Astrocyte of the cerebellum (primary cell): ENCODE measurements at regions not wholly inside any gene's neighbourhood (a gene's known extent, or its start where the extent isn't known, plus 50 kb on each side); places are given as distances from the start of the nearest gene placed in this dataset.

Experiments
- DNase-seq: peaks from one replicate; pipeline ENCODE4 v3.0.0-alpha.2; 2011; ENCODE audit warnings: low read depth
- H3K4me3 ChIP-seq: 2 replicates; pipeline ENCODE4 v1.5.1; 2011; ENCODE audit warnings: mild to moderate bottlenecking, low read depth, low read length, moderate library complexity
- CTCF ChIP-seq: IDR thresholded peaks from 2 replicates; pipeline ENCODE4 v1.5.1; 2012; ENCODE audit warnings: low read length, low read depth, moderate library complexity, mild to moderate bottlenecking; ENCODE audit errors: missing control alignments
- in situ Hi-C: cut with HindIII; loops from 2 replicates; pipeline ENCODE4 v1.10.0; 2017; ENCODE audit warnings: low sequenced_read_pairs

DNA sequence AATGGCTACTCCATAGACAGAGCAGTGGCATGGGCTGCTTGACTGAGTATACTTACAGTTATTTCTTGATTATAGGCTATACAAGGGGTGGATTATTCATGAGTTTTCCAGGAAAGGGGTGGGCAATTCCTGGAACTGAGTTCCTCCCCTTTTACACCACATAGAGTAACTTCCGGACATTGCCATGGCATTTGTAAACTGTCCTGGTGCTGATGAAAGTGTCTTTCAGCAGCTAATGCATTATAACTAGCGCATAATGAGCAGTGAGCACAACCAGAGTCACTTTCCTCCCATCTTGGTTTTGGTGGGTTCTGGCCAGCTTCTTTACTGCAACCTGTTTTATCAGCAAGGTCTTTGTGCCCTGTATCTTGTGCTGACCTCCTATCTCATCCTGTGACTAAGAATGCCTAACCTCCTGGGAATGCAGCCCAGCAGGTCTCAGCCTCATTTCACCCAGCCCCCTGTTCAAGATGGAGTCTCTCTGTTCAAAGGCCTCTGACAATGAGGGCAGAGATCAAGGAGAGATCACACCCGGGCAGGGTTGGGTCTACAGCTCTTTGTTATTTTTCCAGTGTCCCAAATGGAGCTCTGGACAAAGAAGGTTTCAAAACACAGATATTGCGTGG, 468.4 kb upstream of the PRKX start:
- in situ Hi-C loops, result no loop called here
- no peak overlapping the region for H3K4me3 ChIP-seq
- DNase-seq, result no peak
- no peak for TF ChIP-seq CTCF

- DNase-seq, result no peak
- in situ Hi-C loops, result no loop called here
- no peak overlapping the region for H3K4me3 ChIP-seq
- no peak for TF ChIP-seq CTCF
Observed at GRCh38 chrX:4179031-4179430, 465.6 kb upstream of the PRKX start.

GRCh38 chrX:4175221-4175620, 461.8 kb upstream of the PRKX start:
- in situ Hi-C loops, result no loop called here
- no peak overlapping the region for H3K4me3 ChIP-seq
- TF ChIP-seq CTCF, result no peak
- DNase-seq, result no peak

DNA sequence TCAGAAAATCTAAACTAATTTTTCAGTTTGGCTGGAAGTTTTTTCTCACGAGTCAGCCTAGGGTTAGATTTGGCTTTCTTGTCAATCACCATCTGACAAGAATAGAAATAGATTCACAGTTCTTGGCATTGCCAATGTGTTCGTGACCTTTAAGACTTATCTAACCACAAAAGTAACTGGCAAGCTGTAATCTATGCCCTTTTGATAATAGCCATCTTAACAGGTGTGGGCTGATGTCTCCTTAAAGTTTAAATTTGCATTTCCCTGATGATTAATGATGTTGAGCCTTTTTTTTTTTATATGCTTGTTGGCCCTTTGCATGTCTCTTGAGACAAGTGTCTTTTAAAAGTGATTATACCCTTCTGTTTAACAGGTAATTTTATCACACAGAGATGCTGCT, 460.3 kb upstream of the PRKX start:
- no peak for TF ChIP-seq CTCF
- no peak for DNase-seq
- in situ Hi-C loops, result no loop called here
- H3K4me3 ChIP-seq, result no peak overlapping the region

DNA sequence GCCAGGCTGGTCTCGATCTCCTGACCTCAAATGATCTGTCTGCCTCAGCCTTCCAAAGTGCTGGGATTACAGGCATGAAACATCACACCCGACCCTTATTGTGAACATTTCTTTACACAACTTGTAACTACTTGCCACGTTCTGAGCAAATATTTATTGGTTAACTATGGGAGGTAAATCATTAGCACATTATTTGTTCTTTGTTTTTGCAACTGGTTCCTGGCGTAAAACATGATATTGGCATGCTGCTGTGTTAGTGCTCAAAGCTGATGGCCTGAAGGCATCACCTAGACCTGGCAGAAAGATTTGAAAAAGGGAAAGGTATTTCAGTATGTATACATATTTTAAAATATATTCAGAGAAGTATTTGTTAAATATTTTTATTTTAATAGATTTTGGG, 438.3 kb upstream of the PRKX start:
- in situ Hi-C loops, result no loop called here
- no peak for TF ChIP-seq CTCF
- no peak overlapping the region for H3K4me3 ChIP-seq
- DNase-seq, result no peak

GRCh38 chrX:4150259-4150658, 436.8 kb upstream of the PRKX start:
- TF ChIP-seq CTCF, result no peak
- H3K4me3 ChIP-seq, result no peak overlapping the region
- no peak for DNase-seq
- in situ Hi-C loops, result no loop called here
